ENCODE measurements at regions not wholly inside any gene's neighbourhood (a gene's known extent, or its start where the extent isn't known, plus 50 kb on each side); places are given as distances from the start of the nearest gene placed in this dataset.
"Not testable (repeated sequence)": the region's sequence is repeated elsewhere in the genome, so short reads cannot be mapped to it uniquely, and the experiment has no call there.

GRCh38 chr11:23797624-23798419, 699.0 kb upstream of the LUZP2 start:
- no peak for DNase-seq (ENCODE audit: extremely low read depth, low read depth)
- TF ChIP-seq CTCF (IDR thresholded peaks at IDR 0.05; ENCODE audit: low read depth, low read length, missing control alignments) = no peak
- H3K4me3 ChIP-seq (replicated peaks; ENCODE audit: low read depth, low read length) = no peak overlapping the region

GRCh38 chr11:23834306-23834705, 662.5 kb upstream of the LUZP2 start:
- H3K4me3 ChIP-seq (replicated peaks; ENCODE audit: low read depth, low read length); DNase-seq (ENCODE audit: extremely low read depth, low read depth): not testable (repeated sequence)

DNA sequence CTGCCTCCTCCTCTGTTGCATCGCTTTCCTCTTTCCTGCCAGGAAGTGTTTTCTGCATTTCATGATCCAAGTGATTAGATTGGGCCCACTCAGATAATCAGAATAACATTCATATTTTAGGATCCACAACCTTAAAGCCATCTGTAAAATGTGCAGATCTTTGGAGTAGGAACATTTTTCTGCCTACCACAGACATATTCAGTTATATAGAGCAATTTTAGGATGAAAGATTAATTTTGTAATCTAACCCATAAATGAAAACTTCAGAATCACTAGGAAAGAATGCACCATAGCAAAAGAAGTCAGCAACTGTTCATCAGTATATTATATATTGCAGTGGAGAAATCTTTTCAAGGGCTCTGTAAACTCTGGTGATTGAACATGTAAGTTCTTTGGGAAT, 659.9 kb upstream of the LUZP2 start:
- no peak for TF ChIP-seq CTCF (IDR thresholded peaks at IDR 0.05; ENCODE audit: low read depth, low read length, missing control alignments)
- H3K4me3 ChIP-seq (replicated peaks; ENCODE audit: low read depth, low read length) = no peak overlapping the region
- DNase-seq (ENCODE audit: extremely low read depth, low read depth) = no peak

DNA sequence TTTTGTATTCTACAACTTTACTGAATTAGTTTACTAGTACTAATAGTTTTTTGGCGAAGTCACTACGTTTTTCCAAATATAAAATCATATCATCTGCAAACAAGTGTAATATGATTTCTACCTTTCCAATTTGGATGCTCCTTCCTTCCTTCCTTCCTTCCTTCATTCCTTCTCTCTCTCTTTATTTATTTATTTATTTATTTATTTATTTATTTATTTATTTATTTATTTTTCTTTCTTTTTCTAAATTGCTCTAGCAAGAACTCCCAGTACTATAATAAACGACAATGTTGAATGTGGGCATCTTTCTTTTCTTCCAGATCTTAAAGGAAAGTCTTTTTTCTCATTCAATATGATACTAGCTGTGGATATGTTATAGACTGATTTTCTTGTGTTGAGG, 656.0 kb upstream of the LUZP2 start:
- TF ChIP-seq CTCF (IDR thresholded peaks at IDR 0.05; ENCODE audit: low read depth, low read length, missing control alignments) = no peak
- no peak overlapping the region for H3K4me3 ChIP-seq (replicated peaks; ENCODE audit: low read depth, low read length)
- DNase-seq (ENCODE audit: extremely low read depth, low read depth) = no peak

GRCh38 chr11:23846902-23847422, 649.9 kb upstream of the LUZP2 start:
- no peak for DNase-seq (ENCODE audit: extremely low read depth, low read depth)
- no peak for TF ChIP-seq CTCF (IDR thresholded peaks at IDR 0.05; ENCODE audit: low read depth, low read length, missing control alignments)

DNA sequence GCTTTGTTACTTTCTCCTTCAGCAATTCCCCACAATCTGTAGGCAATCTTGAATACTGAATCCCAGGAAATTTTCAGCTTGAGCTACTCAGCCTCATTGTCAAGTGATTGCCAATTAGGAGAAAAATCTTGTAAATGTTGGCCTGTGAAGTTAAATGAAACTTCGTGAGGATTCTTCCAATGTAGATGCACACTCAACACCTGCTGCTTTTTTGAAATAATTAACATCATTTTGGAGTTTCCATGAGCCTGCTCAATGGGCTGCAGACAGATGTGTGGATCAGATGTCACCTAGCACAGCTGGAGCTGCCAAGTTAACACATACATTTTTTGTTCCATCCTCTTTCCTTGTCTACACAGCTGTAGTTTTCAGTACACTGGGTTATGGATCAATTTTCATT, 645.6 kb upstream of the LUZP2 start:
- H3K4me3 ChIP-seq (replicated peaks; ENCODE audit: low read depth, low read length) = no peak overlapping the region
- TF ChIP-seq CTCF (IDR thresholded peaks at IDR 0.05; ENCODE audit: low read depth, low read length, missing control alignments) = no peak
- no peak for DNase-seq (ENCODE audit: extremely low read depth, low read depth)

More at GRCh38 chr11:23846902-23847422, 649.9 kb upstream of the LUZP2 start:
- H3K4me3 ChIP-seq (replicated peaks; ENCODE audit: low read depth, low read length) = no peak overlapping the region

- no peak for DNase-seq (ENCODE audit: extremely low read depth, low read depth)
- no peak for TF ChIP-seq CTCF (IDR thresholded peaks at IDR 0.05; ENCODE audit: low read depth, low read length, missing control alignments)
Measured at GRCh38 chr11:23856654-23857053, 640.2 kb upstream of the LUZP2 start.

More at GRCh38 chr11:23856654-23857053, 640.2 kb upstream of the LUZP2 start:
- no peak overlapping the region for H3K4me3 ChIP-seq (replicated peaks; ENCODE audit: low read depth, low read length)

Data from HFF-Myc (cell line).